Heart left ventricle (tissue), 16 donors: ENCODE measurements at regions not wholly inside any gene's neighbourhood (a gene's known extent, or its start where the extent isn't known, plus 50 kb on each side); places are given as distances from the start of the nearest gene placed in this dataset.

Experiments
- ATAC-seq, 4 donors: fragments of 200-7000 bp; cut with Tn5 transposase; one replicate each; pipeline ENCODE4 v1.9.1; 2020 to 2022; ENCODE audit warnings: moderate library complexity in 4 of 4, mild to moderate bottlenecking in 3 of 4, moderate number of reproducible peaks in 1 of 4
- DNase-seq, 5 donors: peaks; one replicate each; pipeline ENCODE4 v3.0.0-alpha.2; 2020
- H3K27ac ChIP-seq, 12 donors: fragments of 200-600 bp; sonication (generic) in 4 of 12; one replicate each; pipeline versions ENCODE4 v1.5.0 to v1.8.0; 2016 to 2022; ENCODE audit warnings: mild to moderate bottlenecking in 2 of 12
- H3K27me3 ChIP-seq, 9 donors: fragments of 200-600 bp; sonication (generic) in 2 of 9; one replicate each; pipeline versions ENCODE4 v1.5.1 to v1.8.0; 2016 to 2022; ENCODE audit warnings: mild to moderate bottlenecking in 3 of 9
- H3K36me3 ChIP-seq, 9 donors: fragments of 200-600 bp; sonication (generic) in 2 of 9; one replicate each; pipeline versions ENCODE4 v1.5.0 to v1.8.0; 2018 to 2022; ENCODE audit warnings: mild to moderate bottlenecking in 2 of 9
- H3K4me1 ChIP-seq, 12 donors: fragments of 200-600 bp; sonication (generic) in 4 of 12; one replicate each; pipeline versions ENCODE4 v1.5.0 to v1.8.0; 2016 to 2022; ENCODE audit warnings: mild to moderate bottlenecking in 3 of 12
- H3K4me3 ChIP-seq, 12 donors: fragments of 200-600 bp; sonication (generic) in 4 of 12; one replicate each; pipeline versions ENCODE4 v1.5.0 to v1.8.0; 2017 to 2022; ENCODE audit warnings: mild to moderate bottlenecking in 9 of 12, moderate library complexity in 4 of 12
- H3K9me3 ChIP-seq, 12 donors: fragments of 200-600 bp; sonication (generic) in 4 of 12; one replicate each; pipeline versions ENCODE4 v1.5.0 to v1.8.0; 2016 to 2022; ENCODE audit warnings: mild to moderate bottlenecking in 1 of 12
- POLR2A ChIP-seq, 2 donors: fragments of 450-650 bp; IDR thresholded peaks; one replicate each; pipeline ENCODE4 v1.6.1; 2017; ENCODE audit warnings: antibody characterized with exemption in 2 of 2, mild to moderate bottlenecking in 2 of 2, moderate library complexity in 2 of 2
- WGBS, 4 donors: extraction: QIAGEN DNeasy Blood & Tissue Kit in 2 of 4; methylation state at CpG; one replicate each; pipeline versions ENCODE4 v1.1.5 to v1.1.7; 2013 to 2018; 5-methylcytosine and 5-hydroxymethylcytosine counted together
- intact Hi-C, 10 donors: fragments of 100-400 bp; cut with DNase I; formaldehyde crosslinking; loops; one replicate each; pipeline versions ENCODE4 v1.11.1 to v1.14.2; 2022
- TF ChIP-seq, protein P1 (sequence below), 12 donors: fragments of 200-600 bp; sonication (generic) in 4 of 12; IDR thresholded peaks; one replicate each; pipeline versions ENCODE4 v1.5.0 to v1.8.0; 2018 to 2022; ENCODE audit warnings: antibody characterized with exemption in 12 of 12, mild to moderate bottlenecking in 5 of 12
- donor health status: ischemic (EF 13 %, LVEDD 7.1; RV severe dilation, severe dysfunction).
- donor health status: healthy with polysubstance abuse.
- donor health status: DM: no; HTN: yes; CAD: no.
- donor health status: DM: no; HTN: no; CAD: no.
- donor health status: ischemic (EF 25% LVEDD 6.9; RV normal size, moderate dysfunction).
- donor health status: ischemic (EF 25% LVEDD 5.7; RV mildly dilated, moderate dysfunction).
- donor health status: healthy.
- donor health status: DM: yes; HTN: yes; CAD: no.
- donor health status: ischemic (EF 35%, LVEDD 5.7; RV mildly dilated, moderate dysfunction).
- donor health status: nonischemic (EF 11% LVEDD 7.7; RV severe dilation, severe dysfunction).
- donor health status: DM: yes; HTN: yes; CAD: no.
- donor health status: PGD.
- donor health status: ischemic (EF 29% LVEDD 5.4; RV normal size, mild dysfunction).
- donor health status: nonischemic (EF 23%, LVEDD 6.1; RV moderate dilation, normal function).

DNA sequence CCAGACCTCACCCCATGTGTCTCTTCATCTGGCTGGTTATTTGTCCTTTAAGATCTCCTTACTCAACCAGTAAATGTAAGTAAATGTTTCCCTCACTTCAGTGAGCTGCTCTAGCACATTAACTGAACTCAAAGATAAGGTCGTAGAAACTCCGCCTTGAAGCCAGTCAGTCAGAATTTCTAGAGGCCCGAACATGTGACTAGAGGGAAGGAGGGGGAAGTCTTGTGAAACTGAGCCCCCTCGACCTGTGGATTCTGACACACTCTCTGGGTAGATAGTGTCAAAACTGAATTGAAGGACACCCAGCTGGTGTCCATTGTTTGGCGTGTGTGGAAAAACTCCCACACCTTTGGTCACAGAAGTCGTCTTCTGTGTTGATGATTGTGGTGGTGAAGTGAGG lies 933.9 kb downstream of the ADGRL3 start:
- intact Hi-C loops, result no loop called here

DNA sequence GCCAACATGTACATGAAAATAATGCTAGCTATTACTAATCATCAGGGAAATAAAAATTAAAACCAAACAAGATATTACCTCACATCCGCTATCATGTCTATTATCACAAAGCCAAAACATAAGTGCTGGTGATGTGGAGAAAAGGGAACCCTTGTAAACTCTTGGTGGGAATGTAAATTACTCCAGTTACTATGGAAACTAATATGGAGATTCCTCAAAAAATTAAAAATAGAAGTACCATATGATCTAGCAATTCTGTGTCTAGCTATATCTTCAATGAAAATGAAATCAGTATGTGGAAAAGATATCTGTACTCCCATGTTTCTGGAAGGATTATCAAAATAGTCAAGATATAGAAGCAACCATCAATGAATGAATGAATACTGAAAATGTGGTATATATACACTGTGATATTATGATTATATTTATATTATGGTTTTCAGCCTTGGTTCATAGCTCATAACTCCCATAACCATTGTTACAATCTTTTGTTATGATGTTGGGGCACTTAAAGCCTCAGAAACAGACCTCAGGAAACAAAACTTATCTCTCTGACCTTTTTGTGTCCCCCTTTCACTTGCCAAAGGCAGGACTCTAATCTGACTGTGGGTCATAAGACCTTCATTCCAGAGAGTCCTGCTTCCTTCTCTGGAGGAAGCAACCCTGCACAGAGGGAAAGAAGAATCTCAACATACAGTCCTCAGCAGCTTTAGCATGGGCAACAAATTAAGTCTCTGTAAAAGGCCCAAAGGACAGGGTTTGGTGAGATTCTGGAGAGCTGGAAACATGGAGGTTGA lies 933.2 kb downstream of the ADGRL3 start:
- Histone ChIP-seq H3K27ac (peak overlapping the region; percentile 70 to 96 (median 86)), H3K4me1 (peaks cover 0 to 9% (median 0%) of the 10 kb centered on the region in 12 donors), H3K4me3 (peak overlapping the region; percentile 21 to 61 (median 52)), H3K27me3 (no peaks in the 10 kb centered on the region), H3K9me3 (peaks cover 0 to 21% (median 0%) of the 10 kb centered on the region in 12 donors), H3K36me3 (no peaks in the 10 kb centered on the region)
- WGBS, 4 donors, result 84 to 91% (median 87%) methylated on average over 1 of the region's 1 CpG
- DNase-seq, result peak in 2 of 5 donors; percentile 22 to 28
- peak; percentile 88 to 92 (median 90) for ATAC-seq
- TF ChIP-seq, protein P1, sequence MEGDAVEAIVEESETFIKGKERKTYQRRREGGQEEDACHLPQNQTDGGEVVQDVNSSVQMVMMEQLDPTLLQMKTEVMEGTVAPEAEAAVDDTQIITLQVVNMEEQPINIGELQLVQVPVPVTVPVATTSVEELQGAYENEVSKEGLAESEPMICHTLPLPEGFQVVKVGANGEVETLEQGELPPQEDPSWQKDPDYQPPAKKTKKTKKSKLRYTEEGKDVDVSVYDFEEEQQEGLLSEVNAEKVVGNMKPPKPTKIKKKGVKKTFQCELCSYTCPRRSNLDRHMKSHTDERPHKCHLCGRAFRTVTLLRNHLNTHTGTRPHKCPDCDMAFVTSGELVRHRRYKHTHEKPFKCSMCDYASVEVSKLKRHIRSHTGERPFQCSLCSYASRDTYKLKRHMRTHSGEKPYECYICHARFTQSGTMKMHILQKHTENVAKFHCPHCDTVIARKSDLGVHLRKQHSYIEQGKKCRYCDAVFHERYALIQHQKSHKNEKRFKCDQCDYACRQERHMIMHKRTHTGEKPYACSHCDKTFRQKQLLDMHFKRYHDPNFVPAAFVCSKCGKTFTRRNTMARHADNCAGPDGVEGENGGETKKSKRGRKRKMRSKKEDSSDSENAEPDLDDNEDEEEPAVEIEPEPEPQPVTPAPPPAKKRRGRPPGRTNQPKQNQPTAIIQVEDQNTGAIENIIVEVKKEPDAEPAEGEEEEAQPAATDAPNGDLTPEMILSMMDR (IDR thresholded peaks at IDR 0.05), result no peak
- no peak for TF ChIP-seq POLR2A (IDR thresholded peaks at IDR 0.05)
- intact Hi-C loops, result no loop called here

More for the DNA sequence above, 933.9 kb downstream of the ADGRL3 start:
- H3K4me1 ChIP-seq, result peaks cover 0 to 10% (median 0%) of the 10 kb centered on the region in 12 donors
- TF ChIP-seq POLR2A (IDR thresholded peaks at IDR 0.05), result no peak
- TF ChIP-seq, protein P1 (IDR thresholded peaks at IDR 0.05), result no peak
- WGBS, 4 donors, result 19 to 37% (median 30%) methylated on average over 6 of the region's 6 CpGs
- H3K27ac ChIP-seq, result peak overlapping the region; percentile 70 to 96 (median 86)
- H3K4me3 ChIP-seq, result peak overlapping the region; percentile 21 to 61 (median 52)
- peaks cover 0 to 21% (median 0%) of the 10 kb centered on the region in 12 donors for H3K9me3 ChIP-seq
- H3K27me3 ChIP-seq, result no peaks in the 10 kb centered on the region
- H3K36me3 ChIP-seq, result no peaks in the 10 kb centered on the region
- peak in 3 of 5 donors; percentile 40 to 66 (median 61) for DNase-seq
- ATAC-seq, result peak; percentile 86 to 89 (median 88)

DNA sequence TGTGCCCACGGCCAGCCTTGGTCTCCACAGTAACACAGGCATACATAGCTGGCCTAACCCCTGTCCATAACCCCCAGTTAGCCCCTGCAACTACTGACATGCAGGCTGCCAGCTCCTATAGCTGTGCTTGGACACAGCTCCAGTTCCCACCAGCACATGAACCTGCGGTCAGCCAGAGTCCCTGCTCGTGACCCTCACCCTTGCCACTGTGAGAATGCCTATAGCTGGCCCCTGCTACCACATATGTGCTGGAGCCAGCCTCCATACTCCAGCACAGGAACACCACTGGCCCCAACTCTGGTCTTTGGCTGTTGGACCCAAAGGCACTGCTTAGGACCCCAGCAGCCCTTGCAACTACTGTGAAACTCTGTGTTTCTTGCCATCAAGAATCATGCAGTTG lies 930.9 kb downstream of the ADGRL3 start:
- Histone ChIP-seq H3K36me3 (no peaks in the 10 kb centered on the region), H3K4me3 (no peak overlapping the region), H3K27me3 (no peaks in the 10 kb centered on the region), H3K9me3 (peaks cover 0 to 21% (median 0%) of the 10 kb centered on the region in 12 donors), H3K27ac (no peak overlapping the region), H3K4me1 (peaks cover 0 to 5% (median 0%) of the 10 kb centered on the region in 12 donors)
- intact Hi-C loops, result no loop called here
- ATAC-seq, result no peak
- no peak for DNase-seq
- 73 to 82% (median 78%) methylated on average over 3 of the region's 3 CpGs for WGBS, 4 donors
- no peak for TF ChIP-seq POLR2A (IDR thresholded peaks at IDR 0.05)
- TF ChIP-seq, protein P1 (IDR thresholded peaks at IDR 0.05), result no peak

DNA sequence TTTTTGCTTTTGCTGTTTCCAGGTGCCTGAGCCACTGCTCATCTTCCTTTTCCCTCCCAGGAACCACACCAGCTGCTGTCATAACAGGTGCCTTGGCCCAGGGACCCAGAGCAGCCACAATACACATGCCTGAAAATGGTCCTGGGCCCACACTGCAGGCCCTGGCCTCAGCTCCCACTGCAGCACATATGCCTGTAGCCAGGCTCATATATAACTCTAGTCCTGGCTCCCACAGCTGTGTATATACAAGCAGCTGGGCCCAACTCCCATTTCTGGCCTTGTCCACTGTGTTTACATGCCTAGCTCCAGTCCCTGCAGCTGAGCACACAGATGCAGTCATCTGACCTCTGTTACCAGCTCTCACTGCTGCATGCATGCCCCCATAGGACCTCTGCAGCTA lies 930.5 kb downstream of the ADGRL3 start:
- DNase-seq (no peak), ATAC-seq (no peak)
- H3K36me3 ChIP-seq, result no peaks in the 10 kb centered on the region
- H3K27me3 ChIP-seq, result no peaks in the 10 kb centered on the region
- TF ChIP-seq POLR2A (IDR thresholded peaks at IDR 0.05), result no peak
- TF ChIP-seq, protein P1 (IDR thresholded peaks at IDR 0.05), result no peak
- peaks cover 0 to 21% (median 0%) of the 10 kb centered on the region in 12 donors for H3K9me3 ChIP-seq
- H3K27ac ChIP-seq, result no peak overlapping the region
- no peak overlapping the region for H3K4me3 ChIP-seq
- intact Hi-C loops, result no loop called here
- peaks cover 0 to 7% (median 0%) of the 10 kb centered on the region in 12 donors for H3K4me1 ChIP-seq
